ENCODE measurements at regions not wholly inside any gene's neighbourhood (a gene's known extent, or its start where the extent isn't known, plus 50 kb on each side); places are given as distances from the start of the nearest gene placed in this dataset.

GRCh38 chr4:147339100-147339499 lies 141.8 kb upstream of the EDNRA start:
- Histone ChIP-seq H2BK12ac (ENCODE audit: low read depth, low read length) (no peak overlapping the region), H3K9ac (replicated peaks in 1 of 4; ENCODE audit: extremely low read depth in 1 of 4, low read depth in 3 of 4, low read length in 3 of 4) (no peak overlapping the region), H2BK120ac (replicated peaks; ENCODE audit: low read depth, low read length) (no peak overlapping the region), H3K23ac (ENCODE audit: insufficient read length) (no peak overlapping the region), H3K23me2 (ENCODE audit: low read depth, low read length) (no peaks in the 10 kb centered on the region), H4K5ac (ENCODE audit: insufficient read length, low read depth, low read length) (no peak overlapping the region), H3K4me2 (ENCODE audit: insufficient read depth in 1 of 2, low read depth in 2 of 2, low read length in 2 of 2) (no peak overlapping the region), H4K20me1 (replicated peaks in 1 of 2; ENCODE audit: control insufficient read depth in 1 of 2, insufficient read depth in 2 of 2, low read length in 2 of 2) (no peaks in the 10 kb centered on the region), H3K79me2 (ENCODE audit: control insufficient read depth in 1 of 2, insufficient read depth in 2 of 2, low read length in 2 of 2) (no peaks in the 10 kb centered on the region), H4K8ac (ENCODE audit: extremely low read depth, insufficient read depth, low read length) (no peak overlapping the region), H3K18ac (ENCODE audit: extremely low read depth, low read length) (no peak overlapping the region), H4K91ac (replicated peaks; ENCODE audit: insufficient read length, low read length) (no peak overlapping the region), H3K4ac (replicated peaks; ENCODE audit: insufficient read length, low read depth, low read length) (no peak overlapping the region), H2AFZ (ENCODE audit: low read length) (no peak overlapping the region), H3K27me3 (replicated peaks in 1 of 4; ENCODE audit: control insufficient read depth in 3 of 4, extremely low read depth in 1 of 4, insufficient read depth in 3 of 4, low read length in 3 of 4) (no peaks in the 10 kb centered on the region), H2AK5ac (ENCODE audit: low read depth, low read length) (no peak overlapping the region), H3K14ac (ENCODE audit: insufficient read length) (no peak overlapping the region), H3K4me3 (ENCODE audit: extremely low read depth in 1 of 4, insufficient read depth in 2 of 4, low read depth in 3 of 4, low read length in 4 of 4) (no peak overlapping the region), H3K27ac (ENCODE audit: low read depth, low read length) (no peak overlapping the region), H3K9me3 (ENCODE audit: insufficient read depth in 2 of 2, low read depth in 1 of 2, low read length in 1 of 2) (no peaks in the 10 kb centered on the region), H3K79me1 (ENCODE audit: low read depth, low read length) (no peaks in the 10 kb centered on the region), H2BK20ac (ENCODE audit: low read length) (no peak overlapping the region), H3K4me1 (replicated peaks in 1 of 4; ENCODE audit: control insufficient read depth in 3 of 4, insufficient read depth in 4 of 4, low read length in 3 of 4) (no peaks in the 10 kb centered on the region), H3K56ac (replicated peaks; ENCODE audit: insufficient read length, low read depth, low read length) (no peak overlapping the region), H2BK15ac (ENCODE audit: low read length) (no peak overlapping the region), H3K36me3 (ENCODE audit: control insufficient read depth in 2 of 4, insufficient read depth in 4 of 4, low read length in 3 of 4) (no peaks in the 10 kb centered on the region), H2BK5ac (ENCODE audit: low read depth, low read length) (no peak overlapping the region)
- ChIA-PET POLR2A (ENCODE audit: partially characterized antibody) (no interaction called here), CTCF (ENCODE audit: partially characterized antibody) (interaction anchor here (1.0 kb wide), 1 partner anchor 163 kb away, joined by 3 read pairs; no protein-coding TSS in a partner anchor)
- 91% methylated on average over 4 of the region's 4 CpGs; no CpG with 5 or more reads in 1 of the 2 experiments for WGBS, 2 experiments (ENCODE audit: extremely low coverage in 1 of 2, insufficient coverage in 1 of 2, insufficient read length in 1 of 2, insufficient replicate concordance in 2 of 2, low coverage in 1 of 2, low lambda C conversion rate in 2 of 2, missing lambda C conversion rate in 1 of 2)
- DNase-seq (ENCODE audit: low read depth in 1 of 2, low spot score in 2 of 2) = no peak
- FAIRE-seq = no peak
- TF ChIP-seq TAF1 (IDR thresholded peaks at IDR 0.05; ENCODE audit: low read depth, low read length) (no peak), SIX5 (IDR thresholded peaks at IDR 0.05; ENCODE audit: low read depth, low read length) (no peak), RFX5 (IDR thresholded peaks at IDR 0.05; ENCODE audit: borderline replicate concordance, low read depth, low read length) (no peak), HDAC6 (IDR thresholded peaks at IDR 0.05; ENCODE audit: low read depth, low read length) (no peak), CTCF (IDR thresholded peaks at IDR 0.05; ENCODE audit: control extremely low read depth in 1 of 3, insufficient read depth in 1 of 3, low read depth in 1 of 3, low read length in 3 of 3) (no peak), FOSL1 (IDR thresholded peaks at IDR 0.05; ENCODE audit: insufficient read depth, low read depth, low read length) (no peak), CHD2 (IDR thresholded peaks at IDR 0.05; ENCODE audit: low read length) (no peak), KDM5A (IDR thresholded peaks at IDR 0.05; ENCODE audit: low read length) (no peak), CBX8 (IDR thresholded peaks at IDR 0.05; ENCODE audit: borderline replicate concordance, low read depth, low read length) (no peak), TAF7 (optimal IDR thresholded peaks at IDR 0.05; ENCODE audit: borderline replicate concordance, low read depth, low read length) (no peak), SP1 (IDR thresholded peaks at IDR 0.05; ENCODE audit: low read depth, low read length) (no peak), MAFK (IDR thresholded peaks at IDR 0.05; ENCODE audit: low read depth, low read length) (no peak), RAD21 (IDR thresholded peaks at IDR 0.05 in 1 of 2, conservative IDR thresholded peaks at IDR 0.05 in 1 of 2; ENCODE audit: low read depth in 2 of 2, low read length in 2 of 2) (no peak)
